K562 (cell line): ENCODE measurements at regions not wholly inside any gene's neighbourhood (a gene's known extent, or its start where the extent isn't known, plus 50 kb on each side); places are given as distances from the start of the nearest gene placed in this dataset.
A peak's percentile ranks its signal among the peaks of the same experiment; 100 is the strongest.

Experiments used
- ATAC-seq: fragments of 200-7000 bp; cut with Tn5 transposase; 3 replicates; pipeline ENCODE4 v1.9.1; 2020; ENCODE audit warnings: moderate library complexity
- BruUV-seq: library from RNA; stranded (reverse); fragments of 400-500 nt; replicated peaks from 2 replicates; lab custom pipeline; 2021; lab: Mats Ljungman, UMichigan
- CTCF ChIA-PET: fragments of 300-600 bp; formaldehyde crosslinking; extraction: SDS; loops from one replicate; lab custom pipeline; 2021; ENCODE audit warnings: low intra/inter-chr PET ratio; lab: Yijun Ruan, JAX
- POLR2A ChIA-PET: fragments of 300-600, 350-650 bp; sonication (Branson Sonifier 250); formaldehyde crosslinking; extraction: SDS; loops from one replicate; lab custom pipeline; 2021; ENCODE audit warnings: antibody characterized with exemption, inconsistent platforms; lab: Yijun Ruan, JAX
- DNase-seq, 4 experiments: peaks; one replicate each; pipeline versions ENCODE4 v3.0.0 to v3.0.0-alpha.2; 2011 to 2018; ENCODE audit warnings: low spot score in 3 of 4, mixed read lengths in 3 of 4; ENCODE audit errors: extremely low read depth in 1 of 4
- FAIRE-seq: peaks from 2 replicates; lab custom pipeline; 2011; peaks lifted over from hg19 to GRCh38; lab: Jason Lieb, UNC
- H2AFZ ChIP-seq: 2 replicates; pipeline ENCODE4 v1.6.0; 2011; ENCODE audit warnings: low read depth, low read length, control low read depth, inconsistent platforms
- H3K27ac ChIP-seq: fragments of 200-600 bp; 3 replicates; pipeline ENCODE4 v1.8.0; 2011; ENCODE audit warnings: low read depth, mild to moderate bottlenecking, control low read depth, inconsistent platforms, low read length, moderate library complexity, mixed read lengths; ENCODE audit errors: extremely low read depth
- H3K27me3 ChIP-seq, 2 experiments: fragments of 300-600 bp in 1 of 2; 2 replicates in 1 of 2; 3 replicates in 1 of 2; pipeline versions ENCODE4 v1.6.0 to v1.8.0; 2011; ENCODE audit warnings: inconsistent platforms in 2 of 2, low read length in 2 of 2, mild to moderate bottlenecking in 1 of 2, mixed read lengths in 1 of 2, moderate library complexity in 1 of 2; ENCODE audit not compliant: control insufficient read depth in 2 of 2, insufficient read depth in 2 of 2
- H3K36me3 ChIP-seq: fragments of 300-600 bp; 3 replicates; pipeline ENCODE4 v1.8.0; 2011; ENCODE audit warnings: mild to moderate bottlenecking, low read length, inconsistent platforms; ENCODE audit not compliant: control insufficient read depth, insufficient read depth
- H3K4me1 ChIP-seq, 2 experiments: fragments of 200-600 bp in 1 of 2; replicated peaks in 1 of 2; 2 replicates in 1 of 2; 3 replicates in 1 of 2; pipeline versions ENCODE4 v1.5.1 to v1.8.0; 2011; ENCODE audit warnings: inconsistent platforms in 2 of 2, low read length in 2 of 2, mild to moderate bottlenecking in 1 of 2, mixed read lengths in 1 of 2, moderate library complexity in 1 of 2; ENCODE audit not compliant: control insufficient read depth in 2 of 2, insufficient read depth in 2 of 2
- H3K4me2 ChIP-seq: 2 replicates; pipeline ENCODE4 v1.6.1; 2011; ENCODE audit warnings: low read length, control low read depth, inconsistent platforms, mixed read lengths; ENCODE audit not compliant: insufficient read depth
- H3K4me3 ChIP-seq: fragments of 200-600 bp; sonication (generic), shearing (Covaris generic); 2 replicates; pipeline ENCODE4 v1.5.1; 2016; ENCODE audit warnings: control low read depth, inconsistent platforms
- H3K79me2 ChIP-seq: fragments of 200-600 bp; 3 replicates; pipeline ENCODE4 v1.8.0; 2011; ENCODE audit warnings: low read length, inconsistent platforms; ENCODE audit not compliant: control insufficient read depth, insufficient read depth
- H3K9ac ChIP-seq, 2 experiments: 2 replicates each; pipeline versions ENCODE4 v1.6.0 to v1.6.1; 2011; ENCODE audit warnings: low read depth in 2 of 2, low read length in 2 of 2, control low read depth in 1 of 2, inconsistent platforms in 1 of 2, mild to moderate bottlenecking in 1 of 2, mixed read lengths in 1 of 2; ENCODE audit not compliant: insufficient read depth in 1 of 2
- H3K9me1 ChIP-seq: one replicate; pipeline ENCODE4 v1.6.0; 2011; ENCODE audit warnings: inconsistent platforms, mild to moderate bottlenecking, low read length, moderate library complexity; ENCODE audit not compliant: control insufficient read depth, insufficient read depth
- H3K9me3 ChIP-seq: replicated peaks from 2 replicates; pipeline ENCODE4 v1.5.1; 2011; ENCODE audit warnings: low read depth, low read length, inconsistent platforms; ENCODE audit not compliant: control insufficient read depth, insufficient read depth
- H4K20me1 ChIP-seq: replicated peaks from 2 replicates; pipeline ENCODE4 v1.6.1; 2011; ENCODE audit warnings: low read length, inconsistent platforms, mixed read lengths; ENCODE audit not compliant: control insufficient read depth, insufficient read depth
- ESRRB ChIP-seq: fragments of 250-450 bp; sonication (Bioruptor Pico); IDR thresholded peaks from 2 replicates; pipeline ENCODE4 v1.5.0; 2020; ENCODE audit warnings: mild to moderate bottlenecking, moderate library complexity, borderline replicate concordance
- SAFB2 ChIP-seq: fragments of 200-400 bp; formaldehyde crosslinking; IDR thresholded peaks from 2 replicates; pipeline ENCODE4 v1.6.1; 2018; ENCODE audit warnings: borderline replicate concordance, low read length, low read depth, moderate library complexity; ENCODE audit not compliant: severe bottlenecking
- WGBS: fragments of 100-300 bp; shearing (Covaris generic); methylation state at CpG from one replicate; pipeline ENCODE4 v1.1.6; 2016; ENCODE audit warnings: low coverage, mixed read lengths; ENCODE audit not compliant: insufficient coverage; ENCODE audit errors: missing lambda C conversion rate; 5-methylcytosine and 5-hydroxymethylcytosine counted together
- in situ Hi-C: fragments of 300-500 bp; cut with MboI; formaldehyde crosslinking; loops from 4 replicates; pipeline ENCODE4 v1.15.0; 2018; ENCODE audit warnings: inconsistent platforms, mixed read lengths
- intact Hi-C: fragments of 100-400 bp; cut with micrococcal nuclease; formaldehyde crosslinking; loops from 2 replicates; pipeline ENCODE4 v1.14.2; 2022
- TF ChIP-seq, protein P1 (sequence below), 2 experiments: fragments of 450-650 bp in 1 of 2; sonication (generic) in 1 of 2; formaldehyde crosslinking in 1 of 2; IDR thresholded peaks; 2 replicates each; pipeline versions ENCODE4 v1.7.1 to v1.9.0; 2016 to 2022; ENCODE audit warnings: inconsistent platforms in 1 of 2, mild to moderate bottlenecking in 1 of 2, missing genetic modification reagents in 1 of 2

GRCh38 chr12:124406043-124406442 is 111.2 kb downstream of the RFLNA start:
- in situ Hi-C loops = no loop called here
- Histone ChIP-seq H3K9me3 (no peaks in the 10 kb centered on the region), H3K4me3 (no peak overlapping the region), H3K9ac (no peak overlapping the region), H4K20me1 (0 out of 2 replicates have a peak, but pooled peaks cover 6% of the 10 kb centered on the region), H3K4me2 (no peak overlapping the region), H3K79me2 (no peaks in the 10 kb centered on the region), H3K4me1 (peaks cover 0 to 22% of the 10 kb centered on the region in 2 experiments; a peak in 2 of 5 replicates), H2AFZ (no peak overlapping the region), H3K36me3 (peaks cover 23% of the 10 kb centered on the region; the same call in 2 of the 3 replicates), H3K27me3 (no peaks in the 10 kb centered on the region), H3K9me1 (no peaks in the 10 kb centered on the region), H3K27ac (no peak overlapping the region)
- FAIRE-seq (no peak), DNase-seq (no peak), ATAC-seq (no peak)
- no TSS peak for BruUV-seq
- TF ChIP-seq, protein P1, sequence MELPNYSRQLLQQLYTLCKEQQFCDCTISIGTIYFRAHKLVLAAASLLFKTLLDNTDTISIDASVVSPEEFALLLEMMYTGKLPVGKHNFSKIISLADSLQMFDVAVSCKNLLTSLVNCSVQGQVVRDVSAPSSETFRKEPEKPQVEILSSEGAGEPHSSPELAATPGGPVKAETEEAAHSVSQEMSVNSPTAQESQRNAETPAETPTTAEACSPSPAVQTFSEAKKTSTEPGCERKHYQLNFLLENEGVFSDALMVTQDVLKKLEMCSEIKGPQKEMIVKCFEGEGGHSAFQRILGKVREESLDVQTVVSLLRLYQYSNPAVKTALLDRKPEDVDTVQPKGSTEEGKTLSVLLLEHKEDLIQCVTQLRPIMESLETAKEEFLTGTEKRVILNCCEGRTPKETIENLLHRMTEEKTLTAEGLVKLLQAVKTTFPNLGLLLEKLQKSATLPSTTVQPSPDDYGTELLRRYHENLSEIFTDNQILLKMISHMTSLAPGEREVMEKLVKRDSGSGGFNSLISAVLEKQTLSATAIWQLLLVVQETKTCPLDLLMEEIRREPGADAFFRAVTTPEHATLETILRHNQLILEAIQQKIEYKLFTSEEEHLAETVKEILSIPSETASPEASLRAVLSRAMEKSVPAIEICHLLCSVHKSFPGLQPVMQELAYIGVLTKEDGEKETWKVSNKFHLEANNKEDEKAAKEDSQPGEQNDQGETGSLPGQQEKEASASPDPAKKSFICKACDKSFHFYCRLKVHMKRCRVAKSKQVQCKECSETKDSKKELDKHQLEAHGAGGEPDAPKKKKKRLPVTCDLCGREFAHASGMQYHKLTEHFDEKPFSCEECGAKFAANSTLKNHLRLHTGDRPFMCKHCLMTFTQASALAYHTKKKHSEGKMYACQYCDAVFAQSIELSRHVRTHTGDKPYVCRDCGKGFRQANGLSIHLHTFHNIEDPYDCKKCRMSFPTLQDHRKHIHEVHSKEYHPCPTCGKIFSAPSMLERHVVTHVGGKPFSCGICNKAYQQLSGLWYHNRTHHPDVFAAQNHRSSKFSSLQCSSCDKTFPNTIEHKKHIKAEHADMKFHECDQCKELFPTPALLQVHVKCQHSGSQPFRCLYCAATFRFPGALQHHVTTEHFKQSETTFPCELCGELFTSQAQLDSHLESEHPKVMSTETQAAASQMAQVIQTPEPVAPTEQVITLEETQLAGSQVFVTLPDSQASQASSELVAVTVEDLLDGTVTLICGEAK (IDR thresholded peaks at IDR 0.05) = peak; percentile 92
- TF ChIP-seq, protein P1 (CRISPR knock-in tag; IDR thresholded peaks at IDR 0.05) = peak; percentile 81
- TF ChIP-seq SAFB2 (no peak), ESRRB (no peak)
- 82% methylated on average over 9 of the region's 10 CpGs for WGBS
- ChIA-PET CTCF (no interaction called here), POLR2A (no interaction called here)
- intact Hi-C loops = no loop called here
